GM23338 (cell line): ENCODE measurements at regions not wholly inside any gene's neighbourhood (a gene's known extent, or its start where the extent isn't known, plus 50 kb on each side); places are given as distances from the start of the nearest gene placed in this dataset.

Source experiments
- ATAC-seq: fragments of 200-7000 bp; cut with Tn5 transposase; 3 replicates; pipeline ENCODE4 v1.9.1; 2020
- DNase-seq: peaks from one replicate; pipeline ENCODE4 v3.0.0-alpha.2; 2015; ENCODE audit warnings: low spot score
- H2AFZ ChIP-seq: fragments of 200-600 bp; sonication (generic); 2 replicates; pipeline ENCODE4 v1.8.0; 2016; ENCODE audit warnings: antibody characterized with exemption, mild to moderate bottlenecking, moderate library complexity
- H3F3A ChIP-seq: fragments of 200-600 bp; sonication (generic); replicated peaks from 2 replicates; pipeline ENCODE4 v1.8.0; 2017; ENCODE audit warnings: antibody characterized with exemption, mixed run types, low read depth
- H3K27ac ChIP-seq: fragments of 200-600 bp; sonication (generic); 2 replicates; pipeline ENCODE4 v1.6.1; 2016; ENCODE audit warnings: low read depth
- H3K27me3 ChIP-seq: fragments of 200-600 bp; sonication (generic); 2 replicates; pipeline ENCODE4 v1.8.0; 2016; ENCODE audit warnings: mild to moderate bottlenecking, mixed run types, moderate library complexity; ENCODE audit not compliant: insufficient read depth
- H3K36me3 ChIP-seq: fragments of 200-600 bp; sonication (generic); 2 replicates; pipeline ENCODE4 v1.8.0; 2016; ENCODE audit warnings: mild to moderate bottlenecking; ENCODE audit not compliant: insufficient read depth
- H3K4me1 ChIP-seq: fragments of 200-600 bp; sonication (generic); 2 replicates; pipeline ENCODE4 v1.8.0; 2016; ENCODE audit warnings: mild to moderate bottlenecking, moderate library complexity; ENCODE audit not compliant: insufficient read depth
- H3K4me2 ChIP-seq: fragments of 200-600 bp; sonication (generic); 2 replicates; pipeline ENCODE4 v1.7.1; 2017; ENCODE audit warnings: mixed run types
- H3K4me3 ChIP-seq: fragments of 200-600 bp; sonication (generic); 2 replicates; pipeline ENCODE4 v1.6.1; 2016; ENCODE audit warnings: mixed run types
- H3K79me2 ChIP-seq: fragments of 200-600 bp; sonication (generic); replicated peaks from 2 replicates; pipeline ENCODE4 v1.8.0; 2017; ENCODE audit warnings: mild to moderate bottlenecking; ENCODE audit not compliant: insufficient read depth
- H3K9me2 ChIP-seq: fragments of 200-600 bp; sonication (generic); 2 replicates; pipeline ENCODE4 v1.8.0; 2017; ENCODE audit not compliant: insufficient read depth
- H4K20me1 ChIP-seq: fragments of 200-600 bp; sonication (generic); replicated peaks from 2 replicates; pipeline ENCODE4 v1.8.0; 2017; ENCODE audit warnings: mild to moderate bottlenecking; ENCODE audit not compliant: insufficient read depth
- H3K27ac Mint-ChIP-seq: 2 replicates; pipeline ENCODE4 v1.8.0; 2020; ENCODE audit warnings: inconsistent platforms, mild to moderate bottlenecking, moderate library complexity, mixed read lengths
- H3K27me3 Mint-ChIP-seq: 3 replicates; pipeline ENCODE4 v1.8.0; 2022; ENCODE audit warnings: low read depth, mild to moderate bottlenecking, moderate library complexity, mixed read lengths, inconsistent platforms; ENCODE audit not compliant: insufficient read depth, poor library complexity
- H3K36me3 Mint-ChIP-seq: 3 replicates; pipeline ENCODE4 v1.8.0; 2021; ENCODE audit warnings: low read depth, mild to moderate bottlenecking, inconsistent platforms, moderate library complexity, mixed read lengths
- H3K4me1 Mint-ChIP-seq: 3 replicates; pipeline ENCODE4 v1.8.0; 2020; ENCODE audit warnings: mild to moderate bottlenecking, inconsistent platforms, mixed read lengths
- H3K4me3 Mint-ChIP-seq: 3 replicates; pipeline ENCODE4 v1.8.0; 2021; ENCODE audit warnings: moderate library complexity, mild to moderate bottlenecking, inconsistent platforms, mixed read lengths
- H3K9me3 Mint-ChIP-seq: 3 replicates; pipeline ENCODE4 v1.8.0; 2020; ENCODE audit warnings: moderate library complexity, mild to moderate bottlenecking, inconsistent platforms, mixed read lengths
- CREB1 ChIP-seq: fragments of 250-450 bp; sonication (Bioruptor Pico); IDR thresholded peaks from 2 replicates; pipeline ENCODE4 v1.5.0; 2020; ENCODE audit warnings: low read depth, mild to moderate bottlenecking, moderate library complexity
- EZH2 ChIP-seq: fragments of 200-600 bp; sonication (generic); IDR thresholded peaks from one replicate; pipeline ENCODE4 v1.8.0; 2017; ENCODE audit warnings: antibody characterized with exemption, mild to moderate bottlenecking, low read depth; ENCODE audit not compliant: unreplicated experiment
- EZH2phosphoT487 ChIP-seq: fragments of 200-600 bp; sonication (generic); IDR thresholded peaks from one replicate; pipeline ENCODE4 v1.8.1; 2018; ENCODE audit warnings: antibody characterized with exemption; ENCODE audit not compliant: unreplicated experiment
- JUNB ChIP-seq: IDR thresholded peaks from one replicate; pipeline ENCODE4 v1.6.1; 2016; ENCODE audit warnings: antibody characterized with exemption; ENCODE audit not compliant: unreplicated experiment
- NANOG ChIP-seq: IDR thresholded peaks from 2 replicates; pipeline ENCODE4 v1.6.1; 2016; ENCODE audit warnings: antibody characterized with exemption, borderline replicate concordance
- POLR2AphosphoS5 ChIP-seq: IDR thresholded peaks from 2 replicates; pipeline ENCODE4 v1.6.1; 2016; ENCODE audit warnings: antibody characterized with exemption, low read depth
- STAT1 ChIP-seq: IDR thresholded peaks from one replicate; pipeline ENCODE4 v1.6.1; 2016; ENCODE audit warnings: antibody characterized with exemption; ENCODE audit not compliant: unreplicated experiment
- ZNF114 ChIP-seq: fragments of 250-450 bp; sonication (Bioruptor Pico); IDR thresholded peaks from 2 replicates; pipeline ENCODE4 v1.5.0; 2020; ENCODE audit warnings: mild to moderate bottlenecking, moderate library complexity
- ZNF331 ChIP-seq: fragments of 250-450 bp; sonication (Bioruptor Pico); IDR thresholded peaks from 2 replicates; pipeline ENCODE4 v1.5.0; 2020; ENCODE audit warnings: low read depth, mild to moderate bottlenecking, moderate library complexity
- TF ChIP-seq, protein P1 (sequence below): IDR thresholded peaks from 2 replicates; pipeline ENCODE4 v1.6.1; 2016; ENCODE audit warnings: antibody characterized with exemption
- TF ChIP-seq, protein P2 (sequence below), 2 experiments: fragments of 200-600 bp in 1 of 2; sonication (generic) in 1 of 2; conservative IDR thresholded peaks; 2 replicates each; pipeline versions ENCODE4 v1.5.1 to v1.6.1; 2016 to 2017; ENCODE audit warnings: antibody characterized with exemption in 2 of 2, low read depth in 2 of 2, mild to moderate bottlenecking in 2 of 2, moderate library complexity in 1 of 2
- TF ChIP-seq, protein P3 (sequence below): fragments of 250-450 bp; sonication (Bioruptor Pico); IDR thresholded peaks from 2 replicates; pipeline ENCODE4 v1.5.0; 2020; ENCODE audit warnings: mild to moderate bottlenecking, moderate library complexity
- TF ChIP-seq, protein P4 (sequence below): IDR thresholded peaks from one replicate; pipeline ENCODE4 v1.6.1; 2018; ENCODE audit warnings: antibody characterized with exemption; ENCODE audit not compliant: unreplicated experiment

DNA sequence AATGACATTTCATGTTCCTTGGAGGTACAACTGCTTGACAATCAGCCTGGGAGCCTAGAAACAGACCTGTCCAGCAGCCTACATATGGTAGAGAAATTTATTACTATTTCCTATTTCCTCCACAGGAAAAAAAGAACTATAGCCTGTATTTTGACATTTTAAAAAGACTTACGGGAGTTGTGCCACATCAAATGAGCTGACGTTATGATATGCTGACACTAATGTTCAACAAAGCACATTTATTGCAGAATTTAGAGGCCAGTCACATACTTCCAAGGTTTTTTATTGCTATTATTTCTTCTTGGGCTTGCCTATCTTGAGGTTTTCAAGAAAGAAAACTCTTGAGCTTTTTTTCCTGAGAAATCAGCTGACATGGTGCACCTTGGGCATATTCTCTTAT is 305.3 kb downstream of the LRIG3 start:
- TF ChIP-seq, protein P1, sequence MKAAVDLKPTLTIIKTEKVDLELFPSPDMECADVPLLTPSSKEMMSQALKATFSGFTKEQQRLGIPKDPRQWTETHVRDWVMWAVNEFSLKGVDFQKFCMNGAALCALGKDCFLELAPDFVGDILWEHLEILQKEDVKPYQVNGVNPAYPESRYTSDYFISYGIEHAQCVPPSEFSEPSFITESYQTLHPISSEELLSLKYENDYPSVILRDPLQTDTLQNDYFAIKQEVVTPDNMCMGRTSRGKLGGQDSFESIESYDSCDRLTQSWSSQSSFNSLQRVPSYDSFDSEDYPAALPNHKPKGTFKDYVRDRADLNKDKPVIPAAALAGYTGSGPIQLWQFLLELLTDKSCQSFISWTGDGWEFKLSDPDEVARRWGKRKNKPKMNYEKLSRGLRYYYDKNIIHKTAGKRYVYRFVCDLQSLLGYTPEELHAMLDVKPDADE: no peak
- TF ChIP-seq, protein P2, sequence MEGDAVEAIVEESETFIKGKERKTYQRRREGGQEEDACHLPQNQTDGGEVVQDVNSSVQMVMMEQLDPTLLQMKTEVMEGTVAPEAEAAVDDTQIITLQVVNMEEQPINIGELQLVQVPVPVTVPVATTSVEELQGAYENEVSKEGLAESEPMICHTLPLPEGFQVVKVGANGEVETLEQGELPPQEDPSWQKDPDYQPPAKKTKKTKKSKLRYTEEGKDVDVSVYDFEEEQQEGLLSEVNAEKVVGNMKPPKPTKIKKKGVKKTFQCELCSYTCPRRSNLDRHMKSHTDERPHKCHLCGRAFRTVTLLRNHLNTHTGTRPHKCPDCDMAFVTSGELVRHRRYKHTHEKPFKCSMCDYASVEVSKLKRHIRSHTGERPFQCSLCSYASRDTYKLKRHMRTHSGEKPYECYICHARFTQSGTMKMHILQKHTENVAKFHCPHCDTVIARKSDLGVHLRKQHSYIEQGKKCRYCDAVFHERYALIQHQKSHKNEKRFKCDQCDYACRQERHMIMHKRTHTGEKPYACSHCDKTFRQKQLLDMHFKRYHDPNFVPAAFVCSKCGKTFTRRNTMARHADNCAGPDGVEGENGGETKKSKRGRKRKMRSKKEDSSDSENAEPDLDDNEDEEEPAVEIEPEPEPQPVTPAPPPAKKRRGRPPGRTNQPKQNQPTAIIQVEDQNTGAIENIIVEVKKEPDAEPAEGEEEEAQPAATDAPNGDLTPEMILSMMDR (conservative IDR thresholded peaks at IDR 0.05; ENCODE audit: low read depth in 2 of 2): no peak
- TF ChIP-seq STAT1 (no peak), POLR2AphosphoS5 (no peak), ZNF331 (no peak), EZH2phosphoT487 (no peak), JUNB (no peak), EZH2 (no peak), CREB1 (CRISPR knock-in tag) (no peak), NANOG (no peak), ZNF114 (no peak)
- TF ChIP-seq, protein P3, sequence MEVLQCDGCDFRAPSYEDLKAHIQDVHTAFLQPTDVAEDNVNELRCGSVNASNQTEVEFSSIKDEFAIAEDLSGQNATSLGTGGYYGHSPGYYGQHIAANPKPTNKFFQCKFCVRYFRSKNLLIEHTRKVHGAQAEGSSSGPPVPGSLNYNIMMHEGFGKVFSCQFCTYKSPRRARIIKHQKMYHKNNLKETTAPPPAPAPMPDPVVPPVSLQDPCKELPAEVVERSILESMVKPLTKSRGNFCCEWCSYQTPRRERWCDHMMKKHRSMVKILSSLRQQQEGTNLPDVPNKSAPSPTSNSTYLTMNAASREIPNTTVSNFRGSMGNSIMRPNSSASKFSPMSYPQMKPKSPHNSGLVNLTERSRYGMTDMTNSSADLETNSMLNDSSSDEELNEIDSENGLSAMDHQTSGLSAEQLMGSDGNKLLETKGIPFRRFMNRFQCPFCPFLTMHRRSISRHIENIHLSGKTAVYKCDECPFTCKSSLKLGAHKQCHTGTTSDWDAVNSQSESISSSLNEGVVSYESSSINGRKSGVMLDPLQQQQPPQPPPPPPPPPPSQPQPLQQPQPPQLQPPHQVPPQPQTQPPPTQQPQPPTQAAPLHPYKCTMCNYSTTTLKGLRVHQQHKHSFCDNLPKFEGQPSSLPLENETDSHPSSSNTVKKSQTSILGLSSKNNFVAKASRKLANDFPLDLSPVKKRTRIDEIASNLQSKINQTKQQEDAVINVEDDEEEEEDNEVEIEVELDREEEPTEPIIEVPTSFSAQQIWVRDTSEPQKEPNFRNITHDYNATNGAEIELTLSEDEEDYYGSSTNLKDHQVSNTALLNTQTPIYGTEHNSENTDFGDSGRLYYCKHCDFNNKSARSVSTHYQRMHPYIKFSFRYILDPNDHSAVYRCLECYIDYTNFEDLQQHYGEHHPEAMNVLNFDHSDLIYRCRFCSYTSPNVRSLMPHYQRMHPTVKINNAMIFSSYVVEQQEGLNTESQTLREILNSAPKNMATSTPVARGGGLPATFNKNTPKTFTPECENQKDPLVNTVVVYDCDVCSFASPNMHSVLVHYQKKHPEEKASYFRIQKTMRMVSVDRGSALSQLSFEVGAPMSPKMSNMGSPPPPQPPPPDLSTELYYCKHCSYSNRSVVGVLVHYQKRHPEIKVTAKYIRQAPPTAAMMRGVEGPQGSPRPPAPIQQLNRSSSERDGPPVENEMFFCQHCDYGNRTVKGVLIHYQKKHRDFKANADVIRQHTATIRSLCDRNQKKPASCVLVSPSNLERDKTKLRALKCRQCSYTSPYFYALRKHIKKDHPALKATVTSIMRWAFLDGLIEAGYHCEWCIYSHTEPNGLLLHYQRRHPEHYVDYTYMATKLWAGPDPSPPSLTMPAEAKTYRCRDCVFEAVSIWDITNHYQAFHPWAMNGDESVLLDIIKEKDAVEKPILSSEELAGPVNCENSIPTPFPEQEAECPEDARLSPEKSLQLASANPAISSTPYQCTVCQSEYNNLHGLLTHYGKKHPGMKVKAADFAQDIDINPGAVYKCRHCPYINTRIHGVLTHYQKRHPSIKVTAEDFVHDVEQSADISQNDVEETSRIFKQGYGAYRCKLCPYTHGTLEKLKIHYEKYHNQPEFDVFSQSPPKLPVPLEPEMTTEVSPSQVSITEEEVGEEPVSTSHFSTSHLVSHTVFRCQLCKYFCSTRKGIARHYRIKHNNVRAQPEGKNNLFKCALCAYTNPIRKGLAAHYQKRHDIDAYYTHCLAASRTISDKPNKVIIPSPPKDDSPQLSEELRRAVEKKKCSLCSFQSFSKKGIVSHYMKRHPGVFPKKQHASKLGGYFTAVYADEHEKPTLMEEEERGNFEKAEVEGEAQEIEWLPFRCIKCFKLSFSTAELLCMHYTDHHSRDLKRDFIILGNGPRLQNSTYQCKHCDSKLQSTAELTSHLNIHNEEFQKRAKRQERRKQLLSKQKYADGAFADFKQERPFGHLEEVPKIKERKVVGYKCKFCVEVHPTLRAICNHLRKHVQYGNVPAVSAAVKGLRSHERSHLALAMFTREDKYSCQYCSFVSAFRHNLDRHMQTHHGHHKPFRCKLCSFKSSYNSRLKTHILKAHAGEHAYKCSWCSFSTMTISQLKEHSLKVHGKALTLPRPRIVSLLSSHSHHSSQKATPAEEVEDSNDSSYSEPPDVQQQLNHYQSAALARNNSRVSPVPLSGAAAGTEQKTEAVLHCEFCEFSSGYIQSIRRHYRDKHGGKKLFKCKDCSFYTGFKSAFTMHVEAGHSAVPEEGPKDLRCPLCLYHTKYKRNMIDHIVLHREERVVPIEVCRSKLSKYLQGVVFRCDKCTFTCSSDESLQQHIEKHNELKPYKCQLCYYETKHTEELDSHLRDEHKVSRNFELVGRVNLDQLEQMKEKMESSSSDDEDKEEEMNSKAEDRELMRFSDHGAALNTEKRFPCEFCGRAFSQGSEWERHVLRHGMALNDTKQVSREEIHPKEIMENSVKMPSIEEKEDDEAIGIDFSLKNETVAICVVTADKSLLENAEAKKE (CRISPR knock-in tag): no peak
- TF ChIP-seq, protein P4, sequence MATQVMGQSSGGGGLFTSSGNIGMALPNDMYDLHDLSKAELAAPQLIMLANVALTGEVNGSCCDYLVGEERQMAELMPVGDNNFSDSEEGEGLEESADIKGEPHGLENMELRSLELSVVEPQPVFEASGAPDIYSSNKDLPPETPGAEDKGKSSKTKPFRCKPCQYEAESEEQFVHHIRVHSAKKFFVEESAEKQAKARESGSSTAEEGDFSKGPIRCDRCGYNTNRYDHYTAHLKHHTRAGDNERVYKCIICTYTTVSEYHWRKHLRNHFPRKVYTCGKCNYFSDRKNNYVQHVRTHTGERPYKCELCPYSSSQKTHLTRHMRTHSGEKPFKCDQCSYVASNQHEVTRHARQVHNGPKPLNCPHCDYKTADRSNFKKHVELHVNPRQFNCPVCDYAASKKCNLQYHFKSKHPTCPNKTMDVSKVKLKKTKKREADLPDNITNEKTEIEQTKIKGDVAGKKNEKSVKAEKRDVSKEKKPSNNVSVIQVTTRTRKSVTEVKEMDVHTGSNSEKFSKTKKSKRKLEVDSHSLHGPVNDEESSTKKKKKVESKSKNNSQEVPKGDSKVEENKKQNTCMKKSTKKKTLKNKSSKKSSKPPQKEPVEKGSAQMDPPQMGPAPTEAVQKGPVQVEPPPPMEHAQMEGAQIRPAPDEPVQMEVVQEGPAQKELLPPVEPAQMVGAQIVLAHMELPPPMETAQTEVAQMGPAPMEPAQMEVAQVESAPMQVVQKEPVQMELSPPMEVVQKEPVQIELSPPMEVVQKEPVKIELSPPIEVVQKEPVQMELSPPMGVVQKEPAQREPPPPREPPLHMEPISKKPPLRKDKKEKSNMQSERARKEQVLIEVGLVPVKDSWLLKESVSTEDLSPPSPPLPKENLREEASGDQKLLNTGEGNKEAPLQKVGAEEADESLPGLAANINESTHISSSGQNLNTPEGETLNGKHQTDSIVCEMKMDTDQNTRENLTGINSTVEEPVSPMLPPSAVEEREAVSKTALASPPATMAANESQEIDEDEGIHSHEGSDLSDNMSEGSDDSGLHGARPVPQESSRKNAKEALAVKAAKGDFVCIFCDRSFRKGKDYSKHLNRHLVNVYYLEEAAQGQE: no peak
- DNase-seq: no peak
- Mint-ChIP-seq H3K27ac (no peak overlapping the region), H3K27me3 (no peaks in the 10 kb centered on the region), H3K36me3 (no peaks in the 10 kb centered on the region), H3K4me1 (peaks cover 8% of the 10 kb centered on the region), H3K9me3 (no peaks in the 10 kb centered on the region), H3K4me3 (no peak overlapping the region)
- Histone ChIP-seq H3K79me2 (no peaks in the 10 kb centered on the region), H3K4me3 (no peak overlapping the region), H3K4me1 (no peaks in the 10 kb centered on the region), H4K20me1 (no peaks in the 10 kb centered on the region), H3K27ac (no peak overlapping the region), H3K9me2 (peaks cover 8% of the 10 kb centered on the region; the same call in 1 of the 2 replicates), H3K27me3 (no peaks in the 10 kb centered on the region), H2AFZ (no peak overlapping the region), H3F3A (no peaks in the 10 kb centered on the region), H3K36me3 (no peaks in the 10 kb centered on the region), H3K4me2 (no peak overlapping the region)
- ATAC-seq: no peak
